HG03025 (cell line): ENCODE measurements at regions not wholly inside any gene's neighbourhood (a gene's known extent, or its start where the extent isn't known, plus 50 kb on each side); places are given as distances from the start of the nearest gene placed in this dataset.

Experiments
- ATAC-seq: cut with Tn5 transposase; IDR thresholded peaks from one replicate; pipeline ENCODE4 v1.9.1; 2021; ENCODE audit warnings: mild to moderate bottlenecking, moderate library complexity; ENCODE audit not compliant: unreplicated experiment, low FRiP score

DNA sequence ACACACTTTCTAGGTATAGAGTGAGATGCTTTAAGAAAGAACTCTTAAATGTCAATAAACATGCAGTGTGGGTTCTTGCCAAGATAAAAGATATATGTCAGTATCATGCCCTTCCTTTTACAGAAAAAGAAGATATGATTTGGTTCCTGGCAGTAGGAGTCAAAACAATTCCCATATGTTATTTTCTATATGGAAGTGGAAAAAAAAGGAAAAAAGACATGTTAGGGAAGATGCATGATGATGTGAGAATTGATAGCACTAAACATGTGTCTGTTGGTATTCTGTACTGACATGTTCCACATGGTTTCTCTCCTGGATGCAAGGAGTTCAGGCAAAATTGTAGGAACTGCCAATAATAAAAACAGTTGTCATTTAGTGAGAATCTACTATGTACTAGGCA, 318.8 kb upstream of the DACH1 start:
- ATAC-seq: no peak

DNA sequence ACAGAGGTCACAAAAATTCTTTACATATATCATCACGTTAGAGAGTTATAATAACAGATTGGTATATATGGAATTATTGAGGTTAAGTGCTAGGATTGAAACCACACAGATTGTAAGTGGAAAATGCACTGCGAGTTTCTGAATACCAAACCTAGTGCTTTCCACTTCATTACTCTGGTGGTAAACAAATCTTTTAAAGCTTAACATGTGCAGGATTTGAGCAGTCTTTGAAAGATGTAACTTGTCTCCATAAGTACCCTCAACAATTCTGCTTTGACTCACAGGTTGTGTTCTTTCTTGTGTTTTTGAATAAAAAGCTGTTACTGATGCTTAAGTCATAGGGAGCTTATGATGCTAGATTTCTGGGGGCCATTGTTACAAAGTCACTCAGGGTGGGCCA, 314.7 kb upstream of the DACH1 start:
- no peak for ATAC-seq

DNA sequence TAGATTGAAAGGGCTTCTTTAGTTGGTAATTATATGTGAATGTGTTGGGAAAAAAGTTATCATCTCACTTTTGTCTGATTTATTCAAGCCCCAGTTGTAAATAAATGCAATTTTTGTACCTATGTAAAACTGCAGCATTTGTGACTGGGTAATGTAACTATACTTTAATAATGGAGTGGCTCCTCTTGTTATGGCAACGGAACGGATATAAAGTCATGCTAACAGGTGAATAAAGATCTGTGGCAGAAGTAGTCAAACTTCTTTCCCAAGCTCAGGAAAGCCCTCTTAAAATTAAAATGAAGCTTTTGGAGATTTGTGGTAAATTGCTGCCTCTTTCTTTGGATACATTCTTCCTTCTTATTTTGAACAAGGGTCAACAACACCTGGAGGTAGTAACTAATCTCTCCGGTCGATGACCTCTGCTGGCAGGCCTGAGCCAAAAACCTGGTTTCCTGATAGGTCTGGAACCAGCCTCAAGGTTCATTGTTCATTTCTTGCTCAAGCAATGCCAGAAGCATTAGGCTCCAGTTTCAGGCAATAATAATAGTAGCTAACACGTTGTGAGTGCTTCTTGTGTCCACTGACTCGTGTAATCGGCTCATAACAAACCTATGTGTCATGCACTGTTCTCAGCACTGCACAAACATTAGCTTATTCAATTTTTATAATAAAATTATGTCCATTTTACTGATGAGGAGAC, 313.4 kb upstream of the DACH1 start:
- ATAC-seq: no peak

DNA sequence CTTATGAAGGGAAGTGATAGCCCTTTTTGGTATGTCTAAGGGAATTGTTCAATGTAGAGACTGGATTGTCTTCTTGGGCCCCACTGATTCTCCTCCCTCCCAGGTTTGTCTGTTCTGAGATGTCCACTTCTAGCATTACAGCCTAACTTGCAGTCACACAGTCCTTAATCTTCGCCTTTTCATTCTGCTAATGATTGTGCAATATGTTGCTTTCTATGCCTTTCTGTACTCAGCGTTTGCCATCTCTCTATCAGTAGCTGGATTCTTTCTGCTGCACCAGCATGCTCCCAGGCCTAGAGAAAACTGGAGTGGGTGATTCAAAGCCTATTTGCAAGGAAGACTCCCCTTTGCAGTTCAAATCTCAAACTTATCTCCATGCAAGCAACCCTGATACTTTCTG, 307.5 kb upstream of the DACH1 start:
- ATAC-seq: no peak

DNA sequence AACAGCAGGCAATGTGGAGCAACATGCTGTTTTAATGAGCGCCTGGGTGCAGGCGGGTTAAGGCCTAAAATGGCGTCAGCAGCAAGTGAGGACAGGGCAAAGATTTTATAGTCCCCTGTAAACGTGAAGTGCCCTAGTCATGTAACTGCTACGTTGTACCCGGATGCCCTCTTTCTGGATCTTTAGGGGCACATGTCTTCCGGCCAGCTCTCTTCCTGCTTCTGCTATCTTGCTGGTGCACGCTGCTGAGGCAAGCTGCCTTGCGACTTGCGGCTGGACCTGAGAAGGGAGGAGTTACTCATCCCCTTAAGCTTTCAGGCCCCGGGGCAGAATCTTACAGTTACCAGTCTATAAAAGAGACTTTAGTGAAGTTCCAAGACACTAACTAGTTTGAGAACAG, 303.6 kb upstream of the DACH1 start:
- no peak for ATAC-seq

DNA sequence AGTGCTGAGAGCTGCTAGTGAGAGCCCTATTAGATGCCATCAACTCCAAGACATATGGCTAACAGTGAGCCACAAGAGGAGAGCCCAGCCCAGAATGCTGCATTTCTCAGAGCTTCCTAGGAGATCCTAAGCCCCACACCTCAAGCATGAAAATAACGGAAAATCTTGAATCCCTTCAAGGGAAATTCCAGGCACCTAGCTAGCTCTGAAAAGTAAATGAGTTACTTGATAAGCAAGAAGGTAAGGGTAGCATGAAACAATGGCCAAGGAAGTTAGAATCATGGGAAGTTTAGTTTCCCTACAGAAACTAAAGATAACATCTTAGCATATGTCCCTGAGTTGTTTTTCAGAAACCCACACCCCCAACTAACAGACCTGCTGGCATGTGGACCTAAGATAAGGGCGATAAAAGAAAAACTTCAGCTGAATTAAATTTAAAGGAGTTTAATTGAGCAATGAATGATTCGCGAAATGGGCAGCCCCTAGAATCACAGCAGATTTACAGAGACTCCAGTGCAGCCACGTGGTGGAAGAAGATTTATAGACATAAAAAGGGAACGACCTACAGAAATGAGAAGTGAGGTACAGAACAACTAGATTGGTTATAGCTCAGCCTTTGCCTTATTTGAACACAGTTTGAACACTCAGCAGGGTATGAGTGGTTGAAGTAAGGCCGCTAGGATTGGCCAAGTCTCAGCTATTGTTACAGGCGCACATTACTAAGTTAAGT, 301.3 kb upstream of the DACH1 start:
- ATAC-seq: no peak

DNA sequence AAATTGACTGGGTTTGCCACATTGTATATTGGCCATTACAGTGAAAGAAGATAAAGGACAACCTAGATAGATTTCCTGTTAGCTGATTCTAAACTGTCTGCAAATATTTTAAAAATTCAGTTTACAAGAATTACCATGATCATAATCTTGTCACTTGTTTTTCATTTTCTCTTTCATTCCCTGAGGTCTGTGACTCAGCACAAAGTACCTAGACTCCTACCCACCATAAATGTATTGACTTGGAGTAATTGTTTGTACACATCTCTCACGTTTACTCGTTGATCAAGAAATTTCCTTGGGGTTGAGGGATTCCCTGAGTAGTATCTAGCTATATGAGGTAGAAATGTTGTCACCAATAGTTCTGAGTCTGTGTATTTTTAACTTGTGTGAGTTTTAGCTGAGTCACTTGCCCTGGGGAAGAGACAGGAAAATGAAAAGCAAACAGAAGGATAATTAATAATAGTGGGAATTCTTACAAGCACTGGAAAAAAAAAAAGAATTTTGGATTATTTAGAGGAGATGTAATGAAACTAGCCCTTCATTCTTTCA, 299.2 kb upstream of the DACH1 start:
- ATAC-seq: no peak

DNA sequence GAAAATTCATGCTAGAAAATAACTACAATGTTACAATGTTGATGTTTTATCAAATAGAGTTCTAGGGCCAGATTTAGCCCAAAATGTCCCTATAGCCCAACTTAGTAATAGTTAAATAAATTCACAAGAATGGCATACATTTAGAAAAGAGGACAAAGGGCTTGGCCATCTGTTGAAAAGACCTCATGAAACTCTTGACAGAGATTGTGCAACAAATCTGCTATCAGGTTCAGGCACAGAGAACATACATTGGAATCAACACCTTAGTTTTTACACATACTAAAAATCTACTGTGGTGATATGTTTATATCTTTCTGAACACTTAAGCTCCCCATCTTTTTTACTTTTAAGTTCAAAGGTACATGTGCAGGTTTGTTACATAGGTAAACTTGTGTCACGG, 298.3 kb upstream of the DACH1 start:
- ATAC-seq: no peak

DNA sequence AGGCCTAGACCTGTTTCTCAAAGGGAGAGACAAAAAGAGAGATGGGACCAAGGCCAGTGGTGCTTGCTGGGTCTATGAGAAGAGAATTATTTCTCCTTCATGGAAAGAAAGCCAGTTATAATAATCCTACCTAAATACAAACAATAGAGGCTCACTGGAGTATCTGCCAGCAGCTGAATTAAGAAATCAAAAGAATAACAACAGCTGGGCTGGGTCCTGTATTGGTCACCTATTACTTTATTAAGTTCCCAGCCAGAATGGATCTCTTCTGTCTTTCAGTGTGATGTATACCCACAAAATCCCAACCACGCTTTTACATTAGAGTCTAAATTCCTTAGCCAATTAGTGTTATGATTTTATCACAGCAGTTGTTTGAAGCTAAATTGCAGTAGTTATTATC, 297.8 kb upstream of the DACH1 start:
- no peak for ATAC-seq

DNA sequence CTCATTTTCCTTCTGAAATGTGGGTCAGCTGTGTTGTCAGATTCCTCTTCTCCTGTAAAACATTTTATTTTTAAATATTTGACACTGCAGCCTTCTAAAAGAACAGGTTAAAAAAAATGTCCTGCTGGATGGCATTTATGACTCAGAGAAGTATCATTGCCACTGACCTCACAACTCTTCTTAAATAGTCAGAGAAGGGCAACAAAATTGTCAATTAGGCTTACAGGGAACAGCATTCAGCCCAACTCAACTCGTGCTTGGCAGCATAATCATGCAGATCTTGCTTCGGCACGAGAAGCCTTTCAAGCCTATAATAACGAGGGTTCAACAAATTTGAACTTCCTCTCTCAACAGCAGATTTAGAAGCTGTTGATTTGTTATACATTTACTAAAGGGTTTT, 296.7 kb upstream of the DACH1 start:
- no peak for ATAC-seq

DNA sequence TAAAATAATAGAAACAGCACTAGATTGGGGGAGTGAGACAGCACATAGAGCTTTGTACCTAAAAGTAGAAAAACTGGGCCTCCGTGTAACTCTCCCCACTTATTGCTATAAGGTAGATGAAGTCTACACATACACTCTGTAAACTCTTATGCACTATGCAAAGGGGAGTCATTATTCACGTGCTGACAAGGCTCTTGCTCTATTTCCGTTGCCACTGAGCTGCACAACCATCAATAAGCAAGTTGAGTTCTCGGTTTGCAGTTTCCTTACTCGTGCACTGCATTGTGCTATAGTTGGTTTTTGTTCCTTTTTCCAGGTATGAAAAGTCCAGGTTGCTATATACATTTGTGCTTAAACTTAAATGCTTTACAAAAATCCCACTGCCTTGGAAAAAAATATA, 294.0 kb upstream of the DACH1 start:
- ATAC-seq: no peak

DNA sequence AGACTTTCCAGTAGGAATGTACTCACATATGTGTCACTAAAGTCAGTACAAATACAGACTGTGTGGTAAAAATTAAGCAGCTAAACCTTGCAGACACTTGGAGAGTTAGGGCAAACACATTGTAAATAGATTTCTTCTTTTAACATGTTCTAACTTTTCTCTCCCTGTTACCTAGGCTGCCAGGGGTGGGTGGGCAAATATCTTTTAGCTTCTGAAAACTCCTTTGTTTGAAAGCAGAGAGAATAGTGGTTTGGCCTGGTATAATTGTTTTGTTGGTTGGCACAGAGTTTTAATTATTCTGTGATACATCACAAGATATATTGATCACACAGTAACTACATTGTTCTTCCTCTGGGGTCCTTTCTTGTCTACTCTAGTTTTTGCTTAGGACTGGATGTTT, 289.8 kb upstream of the DACH1 start:
- no peak for ATAC-seq

DNA sequence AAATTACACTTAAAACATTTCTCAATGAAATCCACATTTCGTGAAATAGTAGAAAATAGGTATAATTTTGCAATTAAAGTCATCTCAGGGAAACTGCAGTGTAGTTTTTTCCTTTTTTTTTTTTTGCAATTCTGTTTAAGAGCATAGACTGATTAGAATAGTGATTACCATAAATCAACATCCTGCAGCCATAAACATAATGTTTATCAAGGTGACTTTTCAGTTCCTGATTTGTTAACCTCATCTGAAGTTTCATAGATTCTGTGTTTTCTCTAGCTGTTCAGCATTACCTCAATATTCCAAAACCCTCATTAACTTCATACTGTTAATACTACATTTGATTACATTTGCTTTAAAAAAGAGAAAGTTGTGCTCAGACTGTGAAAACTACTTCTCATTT, 286.3 kb upstream of the DACH1 start:
- no peak for ATAC-seq

DNA sequence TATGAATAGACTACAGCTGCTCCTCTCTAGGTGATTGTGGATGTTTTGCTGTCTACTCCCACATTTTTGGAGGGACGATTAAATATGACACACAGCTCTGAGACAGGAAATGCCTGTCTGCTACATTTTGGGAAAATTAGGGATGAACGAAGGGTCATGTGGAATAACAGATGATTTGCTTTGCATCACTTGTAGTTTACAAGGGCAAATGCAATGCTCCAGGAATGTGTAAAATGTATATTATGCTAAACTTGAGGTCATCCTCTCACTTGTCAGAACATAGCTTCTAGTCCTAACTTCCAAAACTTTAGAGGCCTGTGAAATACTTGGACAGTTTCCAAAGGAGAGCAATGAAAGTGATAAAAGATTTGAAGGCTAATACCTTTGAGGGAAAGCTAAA, 284.2 kb upstream of the DACH1 start:
- ATAC-seq: no peak

DNA sequence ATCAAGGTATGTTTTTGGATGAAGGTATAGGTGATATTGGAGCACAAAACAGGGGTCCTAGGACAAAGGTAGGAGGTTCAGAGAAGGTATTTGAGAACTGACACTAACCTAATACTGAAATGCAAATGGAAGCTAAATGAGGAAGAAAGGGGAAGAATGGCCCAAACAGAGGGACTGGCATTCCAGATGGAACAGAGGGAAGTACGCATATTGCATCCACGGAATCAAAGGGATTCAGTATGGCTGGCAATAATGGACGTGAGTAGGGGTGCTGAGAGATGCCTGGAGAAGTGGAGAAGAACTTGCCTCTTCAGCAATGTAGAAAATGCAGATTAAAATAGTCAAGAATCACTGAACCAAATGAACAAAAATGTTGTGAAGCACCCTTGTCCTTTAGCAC, 283.5 kb upstream of the DACH1 start:
- no peak for ATAC-seq

DNA sequence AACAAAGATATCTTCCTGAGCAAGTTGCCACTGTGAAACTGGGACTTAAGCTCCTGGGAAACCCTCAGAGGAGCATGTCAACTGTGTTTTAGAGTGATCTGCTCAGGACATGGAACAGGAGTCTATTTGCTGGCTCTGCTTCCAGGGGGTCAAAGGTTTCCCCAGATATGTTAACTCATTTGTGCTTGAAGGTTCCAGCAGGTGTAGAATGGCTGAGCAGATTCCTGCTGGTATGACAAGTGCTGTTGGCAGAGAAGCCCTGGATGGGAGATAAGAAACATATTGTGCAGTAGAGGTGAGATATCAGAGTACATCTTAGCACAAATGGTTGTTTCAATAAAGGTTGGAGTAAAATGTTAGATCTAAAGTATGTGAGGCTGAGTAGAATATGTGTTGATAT, 282.7 kb upstream of the DACH1 start:
- no peak for ATAC-seq

DNA sequence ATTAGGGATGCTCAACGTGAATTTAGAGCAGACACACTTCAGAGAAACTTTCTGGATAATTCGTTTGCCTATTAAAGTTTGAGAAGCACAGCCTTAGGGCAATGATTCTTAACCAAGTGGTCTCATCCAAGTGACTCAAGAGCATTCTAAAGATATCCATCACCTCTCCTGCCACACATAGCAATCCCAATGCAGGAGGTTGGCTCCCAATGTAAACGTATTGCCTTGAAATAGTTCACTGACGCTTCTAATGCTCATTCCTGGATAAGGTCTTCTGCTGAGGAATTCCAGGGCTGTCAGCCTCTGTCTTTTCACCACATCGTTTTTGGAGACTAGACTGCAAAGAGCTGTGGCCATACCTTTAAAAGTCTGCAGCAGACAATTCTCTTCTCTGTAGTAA, 279.8 kb upstream of the DACH1 start:
- no peak for ATAC-seq

DNA sequence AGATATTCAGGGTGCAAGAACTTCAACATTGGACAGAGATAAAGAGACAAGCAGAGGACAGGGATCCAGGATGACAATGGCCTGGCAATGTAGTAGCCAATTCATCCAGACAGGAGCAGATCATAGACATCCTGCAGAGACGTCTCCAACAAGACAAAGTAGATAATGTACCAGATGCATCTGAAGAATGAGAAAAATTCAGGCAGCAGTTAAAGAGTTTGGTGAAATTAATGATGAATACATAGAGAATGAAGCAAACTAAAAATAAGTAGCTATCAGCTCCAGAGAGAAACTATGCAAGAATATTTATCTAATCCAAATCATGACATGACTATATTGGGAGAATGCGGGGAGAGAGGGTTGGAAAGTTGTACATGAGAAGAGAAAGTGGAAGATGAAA, 278.4 kb upstream of the DACH1 start:
- no peak for ATAC-seq

DNA sequence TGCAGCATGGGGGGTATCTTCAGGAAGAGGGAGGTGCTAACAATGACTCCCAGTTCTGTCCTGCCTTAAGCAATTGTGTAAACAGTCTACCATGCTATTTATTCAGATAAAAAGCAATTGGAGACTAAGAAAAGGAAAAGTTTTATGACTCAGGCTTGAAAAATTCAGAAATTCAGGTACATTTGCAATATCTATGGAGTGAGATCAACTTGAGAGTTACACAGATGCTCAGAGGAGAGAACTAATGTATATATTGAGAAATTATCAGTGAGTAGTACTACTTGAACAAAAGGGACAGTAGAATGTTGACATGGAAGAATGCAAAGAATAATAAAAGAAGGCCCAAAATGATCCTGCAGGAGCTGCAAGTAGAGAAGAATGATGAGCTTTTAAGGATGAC, 277.6 kb upstream of the DACH1 start:
- ATAC-seq: no peak

DNA sequence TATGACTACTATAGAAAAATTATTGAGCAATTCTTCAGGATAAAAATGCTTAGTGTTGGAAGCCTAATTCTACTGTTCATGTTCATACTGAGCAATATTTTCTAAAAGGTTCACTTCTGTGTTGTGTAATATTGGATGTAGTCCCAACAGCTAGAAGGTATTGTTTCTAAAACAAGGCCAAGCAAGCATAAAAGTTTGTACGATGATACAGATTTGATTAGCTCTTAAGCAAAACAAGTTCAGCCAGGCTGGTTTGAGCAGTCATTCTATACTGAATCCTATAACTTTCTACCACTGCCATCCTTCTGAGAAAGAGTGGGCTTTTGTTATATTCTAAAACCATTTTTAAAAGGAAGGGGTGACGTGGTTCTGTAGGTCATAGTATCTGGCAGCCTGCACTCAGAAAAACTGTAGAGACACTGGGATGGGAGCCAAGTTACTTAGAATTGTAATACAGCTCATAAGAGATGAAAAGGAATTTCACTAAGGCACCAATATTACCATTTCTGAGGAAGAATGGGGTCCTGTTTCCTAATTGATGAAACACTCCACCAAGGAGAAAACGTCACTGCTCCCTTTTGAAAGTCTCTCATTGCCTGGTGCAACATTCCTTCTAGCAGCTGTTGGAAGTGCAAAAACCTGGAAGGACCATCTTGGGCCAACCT, 275.0 kb upstream of the DACH1 start:
- no peak for ATAC-seq

DNA sequence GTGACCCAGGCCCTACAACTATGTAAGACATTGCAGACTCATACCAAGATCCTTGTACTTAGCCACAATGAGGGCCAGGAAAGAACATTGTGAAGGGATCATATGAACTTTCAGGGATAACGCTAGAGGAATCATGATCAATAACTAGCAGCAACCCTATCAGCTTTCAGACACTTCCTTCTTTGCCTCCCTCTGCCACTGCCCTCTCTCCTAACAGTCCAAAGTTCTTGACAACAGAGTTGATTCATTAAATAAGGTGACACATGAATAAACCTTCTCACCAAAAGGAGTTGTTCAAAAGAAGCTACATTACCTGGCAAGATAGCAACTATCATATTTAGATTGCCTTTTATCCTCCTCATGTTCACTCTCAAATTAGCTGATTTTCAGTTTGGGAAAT, 272.2 kb upstream of the DACH1 start:
- no peak for ATAC-seq

DNA sequence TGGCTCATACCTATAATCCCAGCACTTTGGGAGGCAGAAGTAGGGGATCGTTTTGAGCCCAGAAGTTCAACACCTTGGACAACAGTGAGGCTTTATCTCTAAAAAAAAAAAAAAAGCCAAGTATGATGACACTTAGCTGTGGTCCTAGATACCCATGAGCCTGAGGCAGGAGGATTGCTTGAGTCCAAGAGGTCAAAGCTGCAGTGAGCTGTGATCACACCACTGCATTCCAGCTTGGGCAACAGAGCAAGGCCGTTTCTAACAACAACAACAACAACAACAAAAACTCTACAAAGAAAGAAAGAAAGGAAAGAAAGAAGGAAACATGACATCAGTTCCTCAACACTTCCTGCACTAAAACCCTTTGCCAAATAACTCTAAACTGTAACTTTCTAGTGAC, 265.1 kb upstream of the DACH1 start:
- ATAC-seq: no peak
